ENCODE measurements at regions not wholly inside any gene's neighbourhood (a gene's known extent, or its start where the extent isn't known, plus 50 kb on each side); places are given as distances from the start of the nearest gene placed in this dataset.

- TF ChIP-seq JUNB (IDR thresholded peaks at IDR 0.05; ENCODE audit: unreplicated experiment) (no peak), EZH2phosphoT487 (IDR thresholded peaks at IDR 0.05; ENCODE audit: unreplicated experiment) (no peak), ETS1 (IDR thresholded peaks at IDR 0.05) (no peak), ZNF331 (CRISPR knock-in tag; IDR thresholded peaks at IDR 0.05; ENCODE audit: low read depth) (no peak), CTCF (conservative IDR thresholded peaks at IDR 0.05; ENCODE audit: low read depth in 2 of 2) (no peak), ZNF462 (CRISPR knock-in tag; IDR thresholded peaks at IDR 0.05) (no peak), POLR2AphosphoS5 (IDR thresholded peaks at IDR 0.05; ENCODE audit: low read depth) (no peak), CREB1 (CRISPR knock-in tag; IDR thresholded peaks at IDR 0.05; ENCODE audit: low read depth) (no peak), EZH2 (IDR thresholded peaks at IDR 0.05; ENCODE audit: low read depth, unreplicated experiment) (no peak), NANOG (IDR thresholded peaks at IDR 0.05; ENCODE audit: borderline replicate concordance) (no peak), REST (IDR thresholded peaks at IDR 0.05; ENCODE audit: unreplicated experiment) (no peak), STAT1 (IDR thresholded peaks at IDR 0.05; ENCODE audit: unreplicated experiment) (no peak), ZNF114 (CRISPR knock-in tag; IDR thresholded peaks at IDR 0.05) (no peak)
- no peak overlapping the region for H3K27ac ChIP-seq (ENCODE audit: low read depth)
- no peak overlapping the region for H3K27ac Mint-ChIP-seq
- no peak overlapping the region for H2AFZ ChIP-seq
- no peaks in the 10 kb centered on the region for H3K36me3 ChIP-seq (ENCODE audit: insufficient read depth)
- DNase-seq (ENCODE audit: low spot score) (no peak), ATAC-seq (no peak)
- H3K27me3 ChIP-seq (ENCODE audit: insufficient read depth), result no peaks in the 10 kb centered on the region
- H3K79me2 ChIP-seq (replicated peaks; ENCODE audit: insufficient read depth), result no peaks in the 10 kb centered on the region
- H3K4me2 ChIP-seq, result no peak overlapping the region
- no peaks in the 10 kb centered on the region for H3K4me1 Mint-ChIP-seq
- H3K4me3 ChIP-seq, result no peak overlapping the region
- no peaks in the 10 kb centered on the region for H3K4me1 ChIP-seq (ENCODE audit: insufficient read depth)
- H3F3A ChIP-seq (replicated peaks; ENCODE audit: low read depth), result no peaks in the 10 kb centered on the region
- no peaks in the 10 kb centered on the region for H3K36me3 Mint-ChIP-seq (ENCODE audit: low read depth)
- H3K9me3 Mint-ChIP-seq, result peaks cover 10% of the 10 kb centered on the region; the same call in 2 of the 3 replicates
- peaks cover 3% of the 10 kb centered on the region for H3K27me3 Mint-ChIP-seq (ENCODE audit: insufficient read depth, low read depth, poor library complexity)
- no peak overlapping the region for H3K4me3 Mint-ChIP-seq
- H4K20me1 ChIP-seq (replicated peaks; ENCODE audit: insufficient read depth), result no peaks in the 10 kb centered on the region
- no peaks in the 10 kb centered on the region for H3K9me2 ChIP-seq (ENCODE audit: insufficient read depth)
Observed at GRCh38 chr16:31695667-31696066, 168.0 kb downstream of the AHSP start.
